ENCODE measurements at regions not wholly inside any gene's neighbourhood (a gene's known extent, or its start where the extent isn't known, plus 50 kb on each side); places are given as distances from the start of the nearest gene placed in this dataset.

DNA sequence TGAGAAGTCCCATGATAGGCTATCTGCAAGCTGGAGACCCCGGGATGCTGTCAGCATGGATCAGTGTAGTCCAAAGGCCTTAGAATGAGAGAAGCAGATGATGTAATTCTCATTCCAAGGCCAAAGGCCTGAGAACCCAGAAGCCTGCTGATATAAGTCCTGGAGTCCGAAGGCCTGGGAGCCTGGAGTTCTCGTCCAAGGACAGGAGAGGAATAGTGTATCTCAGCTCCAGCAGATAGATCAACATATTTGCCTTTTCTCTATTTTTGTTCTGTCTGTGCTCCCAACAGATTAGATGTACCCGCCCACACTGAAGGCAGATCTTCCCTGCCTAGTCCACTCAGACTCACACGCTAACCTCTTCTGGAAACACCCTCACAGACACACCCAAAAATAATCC, 454.9 kb upstream of the CHAC2 start:
- intact Hi-C loops (cut with micrococcal nuclease) = no loop called here
- no peak for DNase-seq (ENCODE audit: unreplicated experiment)
- TF ChIP-seq, protein P1, sequence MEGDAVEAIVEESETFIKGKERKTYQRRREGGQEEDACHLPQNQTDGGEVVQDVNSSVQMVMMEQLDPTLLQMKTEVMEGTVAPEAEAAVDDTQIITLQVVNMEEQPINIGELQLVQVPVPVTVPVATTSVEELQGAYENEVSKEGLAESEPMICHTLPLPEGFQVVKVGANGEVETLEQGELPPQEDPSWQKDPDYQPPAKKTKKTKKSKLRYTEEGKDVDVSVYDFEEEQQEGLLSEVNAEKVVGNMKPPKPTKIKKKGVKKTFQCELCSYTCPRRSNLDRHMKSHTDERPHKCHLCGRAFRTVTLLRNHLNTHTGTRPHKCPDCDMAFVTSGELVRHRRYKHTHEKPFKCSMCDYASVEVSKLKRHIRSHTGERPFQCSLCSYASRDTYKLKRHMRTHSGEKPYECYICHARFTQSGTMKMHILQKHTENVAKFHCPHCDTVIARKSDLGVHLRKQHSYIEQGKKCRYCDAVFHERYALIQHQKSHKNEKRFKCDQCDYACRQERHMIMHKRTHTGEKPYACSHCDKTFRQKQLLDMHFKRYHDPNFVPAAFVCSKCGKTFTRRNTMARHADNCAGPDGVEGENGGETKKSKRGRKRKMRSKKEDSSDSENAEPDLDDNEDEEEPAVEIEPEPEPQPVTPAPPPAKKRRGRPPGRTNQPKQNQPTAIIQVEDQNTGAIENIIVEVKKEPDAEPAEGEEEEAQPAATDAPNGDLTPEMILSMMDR (IDR thresholded peaks at IDR 0.05; ENCODE audit: unreplicated experiment) = no peak
- no TSS peak for BruUV-seq (replicated peaks)
- H3K4me1 Mint-ChIP-seq (ENCODE audit: insufficient read depth, unreplicated experiment) = peaks cover 24% of the 10 kb centered on the region
- no peaks in the 10 kb centered on the region for H3K27me3 Mint-ChIP-seq (ENCODE audit: insufficient read depth, unreplicated experiment)
- peaks cover 8% of the 10 kb centered on the region for H3K9me3 Mint-ChIP-seq (ENCODE audit: unreplicated experiment)
- H3K4me3 Mint-ChIP-seq (ENCODE audit: unreplicated experiment) = no peak overlapping the region
- CTCF ChIA-PET = interaction anchor here (1.9 kb wide), 1 partner anchor 8 kb away, joined by 4 read pairs; no protein-coding TSS in a partner anchor
- no peaks in the 10 kb centered on the region for H3K36me3 Mint-ChIP-seq (ENCODE audit: insufficient read depth, unreplicated experiment)
- POLR2A ChIA-PET = interaction anchor here (0.6 kb wide), 1 partner anchor 103 kb away, joined by 4 read pairs; no protein-coding TSS in a partner anchor
- H3K27ac Mint-ChIP-seq (ENCODE audit: low read depth, unreplicated experiment) = peak overlapping the region; percentile 80

DNA sequence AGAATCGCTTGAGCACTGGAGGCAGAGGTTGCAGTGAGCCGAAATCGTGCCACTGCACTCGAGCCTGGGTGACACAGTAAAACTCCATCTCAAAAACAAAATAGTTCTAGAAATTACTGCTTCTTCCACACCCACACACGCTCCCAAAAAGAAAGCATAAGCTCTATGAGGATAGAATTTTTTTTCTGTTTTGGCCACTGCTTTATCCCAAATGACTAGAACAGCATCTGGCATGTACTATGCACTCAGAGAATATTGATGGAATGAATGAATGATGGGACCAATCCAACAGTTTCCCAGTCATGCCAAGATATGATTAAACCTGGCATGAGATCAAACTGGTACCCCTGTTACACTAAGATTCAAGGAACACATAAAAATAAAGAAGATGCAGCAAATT, 455.4 kb upstream of the CHAC2 start:
- Mint-ChIP-seq H3K4me1 (ENCODE audit: insufficient read depth, unreplicated experiment) (peaks cover 24% of the 10 kb centered on the region), H3K4me3 (ENCODE audit: unreplicated experiment) (no peak overlapping the region), H3K36me3 (ENCODE audit: insufficient read depth, unreplicated experiment) (no peaks in the 10 kb centered on the region), H3K27ac (ENCODE audit: low read depth, unreplicated experiment) (peak overlapping the region; percentile 26), H3K27me3 (ENCODE audit: insufficient read depth, unreplicated experiment) (no peaks in the 10 kb centered on the region), H3K9me3 (ENCODE audit: unreplicated experiment) (peaks cover 8% of the 10 kb centered on the region)
- ChIA-PET POLR2A (interaction anchor here (0.7 to 1.5 kb wide), 2 partner anchors 11 to 16 kb away, joined by 3 to 4 read pairs; no protein-coding TSS in a partner anchor), CTCF (interaction anchor here (0.7 kb wide), 1 partner anchor 105 kb away, joined by 3 read pairs; no protein-coding TSS in a partner anchor)
- intact Hi-C loops (cut with micrococcal nuclease) = no loop called here
- TF ChIP-seq, protein P1 (IDR thresholded peaks at IDR 0.05; ENCODE audit: unreplicated experiment) = no peak
- no TSS peak for BruUV-seq (replicated peaks)
- DNase-seq (ENCODE audit: unreplicated experiment) = no peak

DNA sequence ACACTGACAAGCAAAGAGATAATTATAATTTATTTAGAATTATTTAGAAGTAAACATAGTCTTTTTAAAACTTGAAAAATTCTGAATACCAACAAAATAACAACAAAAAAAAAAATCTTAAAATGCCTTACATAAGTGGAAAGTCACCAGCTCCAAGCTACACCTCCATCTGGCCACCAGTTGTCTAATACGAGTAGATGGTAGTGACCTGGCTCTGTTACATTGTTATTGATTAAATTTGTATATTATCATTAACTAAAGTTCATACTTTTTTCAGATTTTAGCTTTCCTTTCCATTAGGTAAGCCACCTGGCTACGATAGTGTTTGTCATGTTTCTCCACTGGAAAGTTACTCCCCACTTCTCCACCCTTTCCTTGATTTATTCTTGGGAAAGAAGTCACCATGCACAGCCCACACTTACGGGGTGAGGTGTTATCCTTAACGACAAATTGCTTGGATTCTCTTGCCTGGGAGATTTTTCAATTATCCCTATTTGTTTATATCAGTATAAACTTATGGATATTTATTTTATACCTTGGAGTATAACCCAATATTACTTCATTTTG, 464.5 kb upstream of the CHAC2 start:
- TF ChIP-seq, protein P1 (IDR thresholded peaks at IDR 0.05; ENCODE audit: unreplicated experiment) = no peak
- BruUV-seq (replicated peaks) = no TSS peak
- Mint-ChIP-seq H3K4me1 (ENCODE audit: insufficient read depth, unreplicated experiment) (no peaks in the 10 kb centered on the region), H3K27ac (ENCODE audit: low read depth, unreplicated experiment) (no peak overlapping the region), H3K9me3 (ENCODE audit: unreplicated experiment) (no peaks in the 10 kb centered on the region), H3K36me3 (ENCODE audit: insufficient read depth, unreplicated experiment) (no peaks in the 10 kb centered on the region), H3K27me3 (ENCODE audit: insufficient read depth, unreplicated experiment) (no peaks in the 10 kb centered on the region), H3K4me3 (ENCODE audit: unreplicated experiment) (no peak overlapping the region)
- ChIA-PET POLR2A (interaction anchor here (0.6 kb wide), 1 partner anchor 267 kb away, joined by 3 read pairs; no protein-coding TSS in a partner anchor), CTCF (no interaction called here)
- no peak for DNase-seq (ENCODE audit: unreplicated experiment)
- intact Hi-C loops (cut with micrococcal nuclease) = no loop called here

DNA sequence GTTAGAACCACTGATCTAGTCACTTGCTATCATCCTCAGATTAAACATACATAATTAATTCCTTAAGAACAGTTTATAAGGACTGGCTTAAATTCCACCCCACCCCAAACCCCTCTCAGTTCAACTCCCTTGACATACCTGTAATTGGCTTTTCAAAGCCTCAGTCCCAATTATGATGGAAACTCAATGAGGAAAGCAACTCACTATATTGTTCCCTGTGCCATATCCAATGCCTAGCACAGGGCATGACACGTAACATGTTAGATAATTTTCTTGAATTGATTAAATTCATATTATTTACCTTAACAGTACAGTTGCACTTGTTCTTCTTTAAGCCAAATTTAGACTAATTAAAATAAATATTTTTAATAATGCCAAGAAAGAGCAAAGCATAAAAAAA, 465.1 kb upstream of the CHAC2 start:
- Mint-ChIP-seq H3K27ac (ENCODE audit: low read depth, unreplicated experiment) (no peak overlapping the region), H3K4me3 (ENCODE audit: unreplicated experiment) (no peak overlapping the region), H3K4me1 (ENCODE audit: insufficient read depth, unreplicated experiment) (no peaks in the 10 kb centered on the region), H3K27me3 (ENCODE audit: insufficient read depth, unreplicated experiment) (no peaks in the 10 kb centered on the region), H3K36me3 (ENCODE audit: insufficient read depth, unreplicated experiment) (no peaks in the 10 kb centered on the region), H3K9me3 (ENCODE audit: unreplicated experiment) (no peaks in the 10 kb centered on the region)
- intact Hi-C loops (cut with micrococcal nuclease) = no loop called here
- POLR2A ChIA-PET = interaction anchor here (0.6 kb wide), 1 partner anchor 266 kb away, joined by 3 read pairs; no protein-coding TSS in a partner anchor
- BruUV-seq (replicated peaks) = no TSS peak
- DNase-seq (ENCODE audit: unreplicated experiment) = no peak
- CTCF ChIA-PET = no interaction called here
- TF ChIP-seq, protein P1 (IDR thresholded peaks at IDR 0.05; ENCODE audit: unreplicated experiment) = no peak
